Kasumi-1 (cell line): ENCODE measurements at regions not wholly inside any gene's neighbourhood (a gene's known extent, or its start where the extent isn't known, plus 50 kb on each side); places are given as distances from the start of the nearest gene placed in this dataset.

Experiments used
- DNase-seq, 2 experiments: peaks; one replicate each; lab custom pipeline; 2025; lab: John Stamatoyannopoulos, UW

DNA sequence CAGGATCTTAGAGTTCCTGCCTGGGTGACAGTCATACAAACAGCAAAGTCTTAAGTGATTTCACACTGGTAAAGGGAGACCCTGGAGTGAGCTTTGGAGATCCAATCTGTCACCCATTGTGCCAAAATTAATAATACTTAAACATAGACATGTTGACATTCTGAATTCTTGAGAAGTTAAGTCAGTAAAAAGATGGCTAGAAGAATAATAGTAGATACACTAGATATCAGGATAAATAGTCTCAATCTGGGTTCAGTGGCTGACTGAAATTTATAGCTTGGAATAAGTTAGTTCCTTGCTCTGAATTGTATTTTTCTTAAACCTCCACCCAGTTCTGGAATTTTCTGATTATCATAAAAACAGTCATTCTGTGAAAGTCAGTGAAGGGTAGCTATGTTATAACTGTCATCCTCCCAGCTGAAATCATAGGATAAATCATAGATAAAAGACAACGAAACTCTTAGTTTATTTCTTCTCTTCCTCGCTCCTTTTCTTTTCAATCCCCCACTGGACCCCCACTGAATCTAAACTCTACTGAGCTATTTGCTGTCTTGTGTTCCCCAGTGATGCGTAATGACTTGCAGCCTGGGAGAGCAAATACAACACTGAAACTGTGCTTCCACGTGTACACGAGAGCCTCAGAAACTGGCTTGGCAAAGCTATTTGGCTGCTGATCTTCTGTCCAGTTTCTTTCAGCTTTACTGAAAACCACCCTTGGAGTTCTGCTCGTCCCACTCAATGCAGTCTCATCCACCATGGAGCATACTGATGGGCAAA is 175.4 kb upstream of the TP63 start:
- no peak for DNase-seq

DNA sequence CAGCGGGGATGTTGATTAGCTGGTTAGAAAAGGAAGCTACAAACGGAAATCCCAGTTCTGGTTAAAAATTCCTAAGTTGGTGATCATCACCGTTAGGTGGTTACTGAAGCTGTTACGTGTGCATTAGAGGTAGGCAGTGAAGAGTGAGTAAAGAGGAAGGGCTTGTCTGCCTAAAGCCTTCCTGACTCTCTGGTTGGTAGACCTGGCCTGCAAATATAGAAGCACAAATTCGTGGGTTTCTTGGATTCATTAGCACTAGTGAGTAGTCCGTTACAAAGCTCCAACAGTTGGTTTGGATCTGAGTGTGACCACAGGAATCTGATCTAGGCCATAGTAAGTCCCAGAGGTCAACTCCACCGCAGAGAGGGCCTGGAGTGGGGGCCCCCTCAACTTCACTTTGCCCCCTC is 174.0 kb upstream of the TP63 start:
- no peak for DNase-seq

DNA sequence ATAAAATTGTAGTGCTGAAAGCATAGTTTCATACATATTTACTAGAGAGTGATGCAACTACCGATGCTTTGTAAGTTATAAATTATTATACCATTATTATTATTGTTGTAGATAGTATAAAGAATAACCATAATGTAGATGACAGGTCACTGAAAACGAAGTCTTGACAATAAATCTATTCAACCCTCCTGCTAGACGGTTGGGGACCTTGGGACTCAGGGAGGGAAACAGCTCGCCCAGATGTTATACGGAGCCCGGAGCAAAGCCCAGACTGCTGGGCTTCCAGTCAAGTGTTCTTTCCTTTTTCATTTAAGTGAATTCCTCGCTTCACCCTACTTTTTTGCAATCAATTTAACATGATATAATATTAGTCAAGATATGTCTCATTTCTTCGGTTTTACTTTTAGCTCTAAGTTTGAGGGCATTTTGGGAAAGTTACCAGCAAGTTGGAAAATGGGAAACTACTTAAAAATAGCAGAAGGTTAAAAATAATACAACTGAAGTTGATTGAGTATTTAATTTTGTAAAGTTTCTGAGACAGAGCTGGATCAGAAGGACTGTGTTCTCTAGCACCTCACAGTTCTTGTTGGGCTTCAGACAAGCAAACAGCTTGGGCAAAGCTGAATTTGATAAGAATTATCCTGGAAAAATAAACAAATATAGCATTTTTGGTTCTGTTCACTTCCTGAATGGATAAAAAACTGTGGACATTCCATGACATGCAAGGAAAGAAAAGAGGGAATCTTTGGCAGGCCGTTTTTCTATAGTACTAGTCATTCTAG is 173.4 kb upstream of the TP63 start:
- no peak for DNase-seq

DNA sequence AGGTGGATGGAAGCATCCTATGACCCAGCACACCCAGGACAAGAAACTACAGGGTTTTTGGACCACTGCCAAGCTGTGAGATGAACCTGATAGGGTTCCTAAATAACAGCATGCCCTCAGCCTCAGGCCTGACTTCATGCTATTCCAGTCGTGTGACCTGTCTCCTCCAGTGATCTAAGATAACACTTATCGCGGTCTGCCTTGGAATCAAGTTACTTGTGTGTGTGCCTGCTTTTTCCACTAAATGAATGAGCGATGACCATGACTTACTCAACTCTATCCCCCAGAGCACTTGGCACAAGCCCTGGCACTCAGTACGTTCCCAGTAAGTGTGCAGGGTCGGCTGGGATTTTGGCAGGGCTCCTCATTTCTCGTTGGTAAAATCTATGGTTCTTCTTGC is 172.7 kb upstream of the TP63 start:
- DNase-seq: no peak

DNA sequence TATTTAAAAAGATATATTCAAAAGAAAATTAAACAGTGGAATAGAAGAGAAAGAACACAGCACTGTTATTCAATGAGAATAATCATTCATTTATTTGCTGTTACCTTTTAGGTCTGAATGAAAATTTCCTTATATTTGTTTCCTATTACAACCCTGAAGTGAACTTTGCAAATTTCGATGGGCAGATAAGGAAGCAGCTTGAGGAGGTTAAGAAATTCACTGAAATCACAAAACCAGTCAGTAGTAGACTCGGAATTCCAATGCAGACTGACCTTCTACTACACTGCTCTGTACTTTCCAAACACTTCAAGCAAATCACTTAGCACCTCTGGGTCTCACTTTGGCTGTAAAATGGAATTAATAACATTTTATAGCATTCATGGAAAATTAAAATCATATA is 172.0 kb upstream of the TP63 start:
- DNase-seq: no peak

DNA sequence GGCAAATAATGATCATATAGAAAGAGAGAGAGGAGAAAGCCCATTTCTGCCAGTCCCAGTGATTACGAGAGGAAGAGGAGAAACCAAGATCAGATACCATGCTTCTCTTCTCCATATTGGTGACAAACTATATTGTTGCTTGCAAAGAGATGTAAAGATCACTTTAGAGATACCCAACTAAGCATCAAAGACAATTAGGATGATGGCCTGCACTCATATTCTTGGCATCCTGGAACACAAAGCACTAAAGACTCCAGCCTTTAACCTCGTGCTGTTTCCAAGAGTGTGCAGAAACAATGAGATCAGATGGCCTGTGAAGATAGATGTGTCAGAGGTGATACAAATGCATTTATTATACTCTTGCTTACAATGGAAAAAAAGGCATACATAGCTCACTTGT is 170.7 kb upstream of the TP63 start:
- DNase-seq: no peak

DNA sequence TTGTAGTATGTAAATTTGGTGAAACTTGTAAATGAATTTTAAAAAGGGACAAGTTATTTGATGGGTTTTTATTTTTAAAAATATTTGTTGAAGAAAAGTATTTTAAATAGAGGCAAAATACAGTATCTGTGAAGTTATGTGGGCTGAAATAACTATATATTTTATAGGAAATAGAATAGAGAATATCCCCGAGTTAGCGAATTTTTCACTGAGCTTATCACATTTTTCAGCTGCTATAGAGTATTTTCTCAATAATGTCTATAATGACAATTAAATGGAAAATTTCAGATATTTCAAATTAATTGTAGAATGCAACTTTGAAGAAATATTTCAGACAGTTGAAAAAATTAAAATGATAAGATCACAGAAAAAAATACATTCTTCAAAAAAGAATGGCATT is 166.4 kb upstream of the TP63 start:
- no peak for DNase-seq

DNA sequence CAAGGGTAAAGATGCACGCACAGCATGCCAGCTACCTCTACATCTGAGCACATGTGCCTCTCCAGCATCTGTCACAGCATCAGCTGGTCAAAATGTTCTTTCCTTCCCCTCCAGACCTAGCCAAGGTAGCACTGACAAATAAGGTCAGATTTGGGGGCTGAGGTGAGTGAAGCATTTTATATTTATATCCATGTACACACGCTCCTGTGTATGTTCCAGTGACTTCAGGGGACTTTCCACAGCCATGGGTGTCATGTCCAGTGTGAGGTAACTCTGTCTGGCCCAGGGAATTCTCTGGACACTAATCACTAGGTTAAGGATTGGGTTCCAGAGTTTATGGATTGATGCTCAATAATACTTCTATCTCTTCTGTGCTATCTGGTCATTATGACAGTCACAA is 165.2 kb upstream of the TP63 start:
- no peak for DNase-seq

DNA sequence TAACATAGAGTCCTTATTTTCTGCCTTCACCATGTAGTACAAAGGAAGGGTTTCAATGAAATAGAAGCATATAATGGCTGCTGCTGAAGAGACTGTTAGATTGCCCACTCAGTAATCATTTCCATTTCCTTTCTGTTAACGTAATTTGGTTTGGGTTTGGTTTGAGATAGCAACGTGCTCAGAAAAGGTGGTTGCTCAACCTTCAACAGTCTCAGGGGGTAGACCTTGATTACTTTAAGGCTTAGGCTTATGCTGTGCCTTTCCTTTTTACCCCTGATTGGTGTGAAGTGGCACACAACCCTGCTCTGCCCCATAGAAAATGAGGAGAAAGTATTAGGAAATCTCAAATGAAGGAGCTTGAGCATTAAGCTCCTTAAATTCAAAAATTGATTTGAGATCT is 163.7 kb upstream of the TP63 start:
- DNase-seq: no peak

DNA sequence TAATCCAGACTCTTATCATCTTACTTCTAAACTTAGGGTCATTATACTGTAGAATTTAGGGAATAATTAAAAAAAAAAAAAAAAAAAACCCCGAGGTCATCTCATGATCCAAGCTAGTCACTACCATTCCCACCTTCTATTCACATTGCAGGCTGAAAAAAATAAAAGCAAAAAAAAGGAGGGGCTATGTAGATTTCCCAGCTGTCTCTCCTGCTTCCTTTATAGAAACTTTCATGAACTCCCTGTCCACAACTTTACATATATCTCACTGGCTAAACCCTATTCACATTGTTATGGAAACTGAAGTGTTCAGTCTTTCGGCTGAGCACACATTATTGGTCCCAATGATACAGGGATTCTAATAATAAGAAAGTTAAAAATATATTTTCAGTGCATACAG is 156.2 kb upstream of the TP63 start:
- no peak for DNase-seq

DNA sequence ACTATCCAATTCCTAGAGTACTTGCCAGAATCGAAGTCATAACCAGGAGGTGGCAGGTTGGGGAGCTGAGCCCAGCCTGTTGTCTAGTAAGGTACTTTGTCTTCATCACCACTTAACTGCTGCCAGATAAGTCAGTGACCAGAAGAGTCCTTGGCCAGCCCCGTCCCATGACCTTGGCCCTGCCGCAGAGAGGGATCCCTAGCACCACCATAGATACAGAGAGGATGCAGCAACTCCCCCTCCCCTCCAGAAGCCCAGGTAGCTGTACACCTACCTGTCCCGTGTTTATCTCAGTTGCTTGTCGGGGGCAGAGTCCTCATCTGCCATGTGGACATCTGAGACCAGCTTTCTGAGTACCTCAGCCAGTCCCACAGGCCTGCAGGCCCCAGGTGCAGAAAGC is 153.6 kb upstream of the TP63 start:
- DNase-seq: no peak

DNA sequence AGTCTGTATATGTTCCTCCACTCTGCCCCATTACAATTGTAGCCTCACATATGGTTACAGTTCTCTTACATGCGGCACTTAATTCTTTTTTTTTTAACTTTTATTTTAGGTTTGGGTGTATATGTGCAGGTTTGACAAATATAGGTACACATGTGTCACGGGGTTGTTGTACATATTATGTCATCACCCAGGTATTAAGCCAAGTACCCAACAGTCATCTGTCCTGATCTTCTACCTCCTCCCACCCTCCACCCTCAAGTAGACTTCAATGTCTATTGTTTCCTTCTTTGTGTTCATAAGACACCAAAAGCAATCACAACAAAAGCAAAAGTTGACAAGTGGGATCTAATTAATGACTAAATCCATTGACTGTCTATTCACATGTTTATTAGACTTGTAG is 144.6 kb upstream of the TP63 start:
- no peak for DNase-seq

DNA sequence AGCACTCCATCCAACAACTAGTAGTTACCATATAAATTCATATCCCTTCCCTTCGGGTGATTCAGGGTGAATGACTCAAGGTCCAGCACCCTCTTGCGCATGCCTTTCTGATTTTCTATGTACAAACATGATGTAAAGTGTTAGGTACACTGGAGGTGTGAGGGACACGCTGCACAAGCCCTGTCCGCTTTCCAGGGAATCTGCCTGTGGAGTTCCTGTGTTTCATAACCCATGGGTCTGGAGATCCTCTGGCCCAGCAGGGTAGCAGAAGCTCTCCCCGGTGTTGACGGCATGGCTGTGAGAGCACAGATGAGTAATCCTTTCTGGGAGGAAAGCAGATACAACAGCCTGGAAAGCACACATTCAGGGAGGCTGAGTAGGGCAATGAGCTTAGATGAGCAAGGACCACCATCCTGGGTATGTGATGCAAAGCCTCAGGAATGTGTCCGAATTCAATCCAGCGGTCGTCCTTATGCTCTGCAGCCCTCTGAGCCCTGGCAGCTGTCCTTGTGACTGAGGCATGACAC is 142.9 kb upstream of the TP63 start:
- DNase-seq: no peak

DNA sequence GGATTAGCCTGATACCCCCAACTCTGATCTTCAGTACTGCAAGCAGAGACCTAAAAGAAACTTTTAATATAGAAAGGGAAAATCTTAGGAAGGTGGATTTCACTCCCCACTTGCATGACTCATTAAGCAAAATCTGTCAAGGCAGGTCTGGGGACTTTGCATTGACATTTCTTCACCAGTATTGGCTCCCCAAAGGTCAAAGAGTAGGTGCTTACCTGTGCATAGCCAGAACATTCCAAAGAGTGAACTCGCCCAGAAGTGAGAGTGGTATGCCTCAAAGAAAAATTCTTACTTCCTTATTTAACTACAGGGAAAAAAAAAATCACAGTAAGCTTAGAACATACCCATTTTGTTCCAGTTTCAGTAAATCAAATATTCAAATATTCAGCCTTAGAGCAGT is 140.9 kb upstream of the TP63 start:
- DNase-seq: no peak

DNA sequence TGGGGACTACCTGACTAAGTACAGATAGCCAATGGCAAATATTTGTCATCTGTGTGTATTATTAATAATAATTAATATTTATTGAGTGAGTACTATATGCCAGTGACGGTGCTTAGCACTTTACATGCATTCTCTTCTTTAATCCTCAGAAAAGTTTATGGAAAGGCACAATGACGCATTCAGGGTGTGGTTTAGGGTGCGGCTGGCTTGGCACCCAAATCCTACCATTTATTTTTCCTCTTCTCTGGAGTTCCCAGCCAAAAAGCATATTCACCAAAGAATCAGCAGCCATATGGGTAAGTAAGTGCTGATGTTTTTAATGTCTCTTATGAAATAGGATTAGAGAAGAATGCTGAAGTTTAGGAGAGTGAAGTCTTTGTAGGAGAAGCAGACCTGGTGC is 140.4 kb upstream of the TP63 start:
- DNase-seq: no peak

DNA sequence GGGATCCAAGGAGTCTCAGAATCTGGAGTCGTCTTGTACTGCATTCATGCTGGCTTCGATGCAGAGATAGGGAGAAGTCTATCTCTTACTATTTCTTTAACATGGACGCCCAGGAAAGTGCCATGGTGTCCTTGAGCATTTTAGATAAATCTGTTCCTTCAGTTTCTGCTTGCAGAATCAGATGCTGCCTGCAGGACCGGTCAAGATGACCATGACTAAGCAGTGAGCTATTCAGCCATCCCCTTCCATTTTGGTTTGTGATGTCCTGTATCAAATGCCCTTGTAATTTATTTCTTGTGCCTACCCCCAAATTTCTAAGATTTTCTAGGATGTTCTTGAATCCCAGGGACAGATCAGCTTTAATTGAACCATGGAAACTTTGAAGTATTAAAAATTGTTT is 139.4 kb upstream of the TP63 start:
- no peak for DNase-seq

DNA sequence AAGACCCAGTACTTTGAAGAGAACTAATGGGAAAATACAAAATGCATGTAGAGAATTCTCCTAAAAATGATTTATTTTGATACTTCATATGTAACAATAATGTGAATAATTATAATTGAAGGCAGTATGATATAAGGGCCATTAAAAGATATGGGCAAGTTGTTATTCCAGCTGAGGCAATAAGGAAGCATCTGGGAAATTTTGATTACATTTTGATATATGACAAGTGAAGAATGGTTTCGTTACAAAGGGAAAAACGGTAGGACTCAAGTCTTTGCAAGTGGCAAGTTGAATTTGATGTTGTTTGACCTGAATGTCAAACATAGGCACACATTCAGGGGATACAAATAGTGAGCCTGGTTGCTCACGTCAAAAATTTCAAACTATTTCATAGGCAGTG is 137.9 kb upstream of the TP63 start:
- no peak for DNase-seq

DNA sequence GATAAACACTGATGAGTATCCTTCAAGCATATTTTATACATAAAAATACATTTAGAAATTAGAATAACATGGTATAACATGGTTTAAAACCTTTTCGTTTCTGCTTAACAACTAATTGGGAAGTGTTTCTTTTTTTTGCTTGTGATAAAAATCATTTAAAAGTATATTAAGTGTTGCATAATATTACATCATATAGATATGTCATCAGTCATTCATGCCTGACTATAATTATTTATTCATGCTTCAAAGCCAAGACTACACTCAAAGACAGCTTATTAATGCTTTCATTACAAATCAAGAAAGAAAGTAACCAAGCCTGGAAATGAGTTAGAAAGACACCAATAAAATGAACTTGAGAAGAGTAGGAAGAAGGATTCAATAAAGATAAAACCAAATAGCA is 136.6 kb upstream of the TP63 start:
- DNase-seq: no peak

DNA sequence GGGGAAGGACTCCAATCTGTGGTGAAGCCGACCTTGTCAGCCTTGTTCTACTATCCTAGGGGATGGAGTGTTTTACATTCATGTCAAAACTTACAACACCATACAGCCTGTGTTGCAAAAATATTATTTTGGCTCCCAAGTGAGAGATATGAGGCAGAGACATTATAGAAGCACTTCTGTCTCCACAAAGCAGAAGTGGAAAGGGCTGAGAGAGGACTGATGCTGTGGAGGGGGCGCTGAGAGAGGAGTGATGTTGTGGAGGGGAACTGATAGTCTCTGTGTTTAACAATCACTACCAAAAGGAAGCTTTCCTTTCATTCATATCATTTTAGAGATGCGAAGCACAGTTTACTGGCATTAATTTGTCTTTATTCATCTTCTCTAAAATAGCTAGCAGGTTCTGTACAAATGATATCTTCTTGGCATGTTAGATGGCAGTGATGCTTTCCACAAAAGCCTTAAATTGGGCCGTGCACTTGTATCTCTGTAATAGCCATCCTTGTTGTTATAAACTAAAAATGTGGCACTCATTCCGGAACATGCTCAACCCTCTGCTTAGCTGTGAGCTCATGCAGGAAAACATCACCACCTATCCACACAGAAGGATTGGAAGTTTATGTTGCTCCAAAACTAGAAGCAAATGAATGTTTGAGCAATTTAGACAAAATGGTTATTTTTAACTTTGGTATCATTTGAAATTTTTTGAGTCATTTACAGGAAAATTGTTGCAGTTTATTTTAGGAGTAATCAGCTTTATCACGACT is 134.6 kb upstream of the TP63 start:
- DNase-seq: peak in 1 of 2 experiments; percentile 15

DNA sequence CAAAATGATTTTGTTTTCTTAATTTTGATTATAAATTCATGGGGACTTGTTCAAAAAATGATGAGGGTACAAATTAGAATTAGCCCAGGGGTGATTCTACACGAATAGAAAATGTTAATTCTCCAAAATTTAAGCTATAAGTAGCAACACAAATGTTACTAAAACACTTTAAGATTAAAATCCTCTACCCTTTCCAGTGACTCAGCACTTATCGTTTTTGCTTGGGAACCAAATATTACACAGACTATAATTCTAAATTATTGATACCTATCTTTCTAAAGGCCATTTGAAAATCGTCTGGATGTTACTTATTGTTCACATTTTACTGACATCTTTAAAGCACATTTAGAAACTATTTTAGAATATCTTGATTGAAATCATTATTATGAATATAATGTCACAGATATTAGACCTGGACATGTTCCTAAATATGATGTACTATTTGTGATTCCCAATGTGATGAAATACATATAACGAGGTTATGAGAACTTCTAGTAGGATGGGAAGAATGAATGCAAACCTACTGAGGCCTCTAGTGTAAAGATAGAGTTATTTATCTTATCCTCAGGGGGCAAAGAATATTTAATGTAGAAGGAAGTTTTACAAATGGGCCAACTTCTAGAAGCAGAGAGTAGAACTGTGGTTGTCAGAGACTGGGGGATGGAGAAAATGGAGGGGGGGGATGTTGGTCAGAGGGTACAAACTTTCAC is 132.0 kb upstream of the TP63 start:
- no peak for DNase-seq

DNA sequence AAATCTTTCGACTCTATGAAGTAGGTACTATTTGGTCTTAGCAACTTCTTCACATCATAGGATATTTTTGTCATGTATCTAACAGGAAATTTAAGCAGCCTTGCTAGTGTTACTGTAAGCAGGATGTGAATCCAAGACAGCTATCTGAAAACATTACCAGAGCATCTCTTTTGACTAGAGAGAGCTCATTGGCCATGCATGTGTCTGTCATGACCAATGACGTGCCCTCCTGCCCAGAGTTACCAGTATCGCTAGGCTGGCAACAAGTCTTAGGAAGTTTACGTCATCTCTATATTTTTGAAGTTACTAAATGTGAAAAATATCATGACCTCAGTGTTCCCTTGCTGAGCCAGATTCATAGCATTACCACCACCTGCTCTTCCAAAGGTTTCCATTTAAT is 130.9 kb upstream of the TP63 start:
- no peak for DNase-seq
